ENCODE measurements at regions not wholly inside any gene's neighbourhood (a gene's known extent, or its start where the extent isn't known, plus 50 kb on each side); places are given as distances from the start of the nearest gene placed in this dataset.

GRCh38 chr2:198809976-198810375 lies 647.8 kb downstream of the SATB2 start:
- no peak for DNase-seq (ENCODE audit: low read depth, low spot score)

- no peak for DNase-seq (ENCODE audit: low read depth, low spot score)
Measured at GRCh38 chr2:198807131-198807530, 650.6 kb downstream of the SATB2 start.

GRCh38 chr2:198795419-198795818 lies 662.3 kb downstream of the SATB2 start:
- DNase-seq (ENCODE audit: low read depth, low spot score), result no peak

GRCh38 chr2:198791623-198792022 lies 666.1 kb downstream of the SATB2 start:
- no peak for DNase-seq (ENCODE audit: low read depth, low spot score)

GRCh38 chr2:198788676-198789075 lies 669.1 kb downstream of the SATB2 start:
- peak; percentile 81 for DNase-seq (ENCODE audit: low read depth, low spot score)

- no peak for DNase-seq (ENCODE audit: low read depth, low spot score)
Measured at GRCh38 chr2:198782734-198783133, 675.0 kb downstream of the SATB2 start.

GRCh38 chr2:198776616-198777406 lies 680.9 kb downstream of the SATB2 start:
- DNase-seq (ENCODE audit: low read depth, low spot score), result no peak

- no peak for DNase-seq (ENCODE audit: low read depth, low spot score)
Measured at GRCh38 chr2:198775737-198776136, 682.0 kb downstream of the SATB2 start.

GRCh38 chr2:198774576-198774975 lies 683.2 kb downstream of the SATB2 start:
- no peak for DNase-seq (ENCODE audit: low read depth, low spot score)

GRCh38 chr2:198767694-198768093 lies 690.0 kb downstream of the SATB2 start:
- no peak for DNase-seq (ENCODE audit: low read depth, low spot score)

- no peak for DNase-seq (ENCODE audit: low read depth, low spot score)
Measured at GRCh38 chr2:198763793-198764192, 693.9 kb downstream of the SATB2 start.

GRCh38 chr2:198762441-198762840 lies 695.3 kb downstream of the SATB2 start:
- DNase-seq (ENCODE audit: low read depth, low spot score), result no peak

- no peak for DNase-seq (ENCODE audit: low read depth, low spot score)
Measured at GRCh38 chr2:198757069-198757468, 700.7 kb downstream of the SATB2 start.

GRCh38 chr2:198756166-198756565 lies 701.6 kb downstream of the SATB2 start:
- DNase-seq (ENCODE audit: low read depth, low spot score), result no peak

GRCh38 chr2:198753101-198753500 lies 704.6 kb downstream of the SATB2 start:
- DNase-seq (ENCODE audit: low read depth, low spot score), result no peak

GRCh38 chr2:198749364-198749763 lies 708.4 kb downstream of the SATB2 start:
- no peak for DNase-seq (ENCODE audit: low read depth, low spot score)

- no peak for DNase-seq (ENCODE audit: low read depth, low spot score)
Measured at GRCh38 chr2:198731842-198732399, 725.8 kb downstream of the SATB2 start.

GRCh38 chr2:198720266-198720665 lies 737.5 kb downstream of the SATB2 start:
- no peak for DNase-seq (ENCODE audit: low read depth, low spot score)

- no peak for DNase-seq (ENCODE audit: low read depth, low spot score)
Measured at GRCh38 chr2:198717451-198717850, 740.3 kb downstream of the SATB2 start.

- no peak for DNase-seq (ENCODE audit: low read depth, low spot score)
Measured at GRCh38 chr2:198715302-198715835, 742.4 kb downstream of the SATB2 start.

GRCh38 chr2:198712485-198712884 lies 745.3 kb downstream of the SATB2 start:
- DNase-seq (ENCODE audit: low read depth, low spot score), result peak; percentile 1

GRCh38 chr2:198711484-198711883 lies 746.3 kb downstream of the SATB2 start:
- no peak for DNase-seq (ENCODE audit: low read depth, low spot score)

GRCh38 chr2:198710562-198710961 lies 747.2 kb downstream of the SATB2 start:
- DNase-seq (ENCODE audit: low read depth, low spot score), result no peak
